GM18858 (cell line): ENCODE measurements at regions not wholly inside any gene's neighbourhood (a gene's known extent, or its start where the extent isn't known, plus 50 kb on each side); places are given as distances from the start of the nearest gene placed in this dataset.

ENCODE experiments used
- ATAC-seq: cut with Tn5 transposase; IDR thresholded peaks from one replicate; pipeline ENCODE4 v1.9.1; 2021; ENCODE audit not compliant: unreplicated experiment

- no peak for ATAC-seq
Observed at GRCh38 chr2:151157000-151157735, 104.5 kb downstream of the RBM43 start.

- ATAC-seq, result no peak
Observed at GRCh38 chr2:151156431-151156830, 105.2 kb downstream of the RBM43 start.

- no peak for ATAC-seq
Observed at GRCh38 chr2:151153601-151154000, 108.1 kb downstream of the RBM43 start.

GRCh38 chr2:151150331-151151320 is 111.0 kb downstream of the RBM43 start:
- no peak for ATAC-seq

GRCh38 chr2:151138507-151138906 is 123.2 kb downstream of the RBM43 start:
- no peak for ATAC-seq

GRCh38 chr2:151137526-151137925 is 124.1 kb downstream of the RBM43 start:
- no peak for ATAC-seq

GRCh38 chr2:151120011-151120410 is 141.7 kb downstream of the RBM43 start:
- ATAC-seq, result no peak

GRCh38 chr2:151119374-151119773 is 142.3 kb downstream of the RBM43 start:
- no peak for ATAC-seq

- no peak for ATAC-seq
Observed at GRCh38 chr2:151118269-151118668, 143.4 kb downstream of the RBM43 start.

- ATAC-seq, result no peak
Observed at GRCh38 chr2:151114874-151115273, 146.8 kb downstream of the RBM43 start.

- ATAC-seq, result no peak
Observed at GRCh38 chr2:151113318-151113717, 148.3 kb downstream of the RBM43 start.

GRCh38 chr2:151111599-151112278 is 149.9 kb downstream of the RBM43 start:
- no peak for ATAC-seq

- no peak for ATAC-seq
Observed at GRCh38 chr2:151106805-151107506, 154.7 kb downstream of the RBM43 start.

GRCh38 chr2:151103551-151103950 is 158.1 kb downstream of the RBM43 start:
- ATAC-seq, result no peak

- no peak for ATAC-seq
Observed at GRCh38 chr2:151102226-151102625, 159.4 kb downstream of the RBM43 start.

GRCh38 chr2:151098841-151099240 is 162.8 kb downstream of the RBM43 start:
- ATAC-seq, result no peak

- ATAC-seq, result no peak
Observed at GRCh38 chr2:151097895-151098294, 163.8 kb downstream of the RBM43 start.

GRCh38 chr2:151097128-151097527 is 164.5 kb downstream of the RBM43 start:
- ATAC-seq, result no peak

GRCh38 chr2:151096235-151096634 is 165.4 kb downstream of the RBM43 start:
- no peak for ATAC-seq

GRCh38 chr2:151095463-151095862 is 166.2 kb downstream of the RBM43 start:
- ATAC-seq, result no peak

GRCh38 chr2:151091583-151091982 is 170.1 kb downstream of the RBM43 start:
- no peak for ATAC-seq
